ENCODE measurements at regions not wholly inside any gene's neighbourhood (a gene's known extent, or its start where the extent isn't known, plus 50 kb on each side); places are given as distances from the start of the nearest gene placed in this dataset.

- TF ChIP-seq ZNF16 (tag by site-specific recombination; IDR thresholded peaks at IDR 0.05; ENCODE audit: low read depth): no peak
- no peak for TF ChIP-seq ZNF639 (tag by site-specific recombination; IDR thresholded peaks at IDR 0.05)
- TF ChIP-seq ZBTB6 (tag by site-specific recombination; IDR thresholded peaks at IDR 0.05): no peak
- no peak for TF ChIP-seq SCRT1 (tag by site-specific recombination; IDR thresholded peaks at IDR 0.05; ENCODE audit: borderline replicate concordance)
- TF ChIP-seq ZNF146 (tag by site-specific recombination; IDR thresholded peaks at IDR 0.05): no peak
- TF ChIP-seq, protein P1, sequence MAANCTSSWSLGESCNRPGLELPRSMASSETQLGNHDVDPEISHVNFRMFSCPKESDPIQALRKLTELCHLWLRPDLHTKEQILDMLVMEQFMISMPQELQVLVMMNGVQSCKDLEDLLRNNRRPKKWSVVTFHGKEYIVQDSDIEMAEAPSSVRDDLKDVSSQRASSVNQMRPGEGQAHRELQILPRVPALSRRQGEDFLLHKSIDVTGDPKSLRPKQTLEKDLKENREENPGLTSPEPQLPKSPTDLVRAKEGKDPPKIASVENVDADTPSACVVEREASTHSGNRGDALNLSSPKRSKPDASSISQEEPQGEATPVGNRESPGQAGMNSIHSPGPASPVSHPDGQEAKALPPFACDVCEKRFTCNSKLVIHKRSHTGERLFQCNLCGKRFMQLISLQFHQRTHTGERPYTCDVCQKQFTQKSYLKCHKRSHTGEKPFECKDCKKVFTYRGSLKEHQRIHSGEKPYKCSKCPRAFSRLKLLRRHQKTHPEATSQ (tag by site-specific recombination; IDR thresholded peaks at IDR 0.05): no peak
- no peak for TF ChIP-seq REPIN1 (tag by site-specific recombination; IDR thresholded peaks at IDR 0.05; ENCODE audit: low read depth)
- TF ChIP-seq GLIS1 (tag by site-specific recombination; IDR thresholded peaks at IDR 0.05): no peak
- no peak for TF ChIP-seq ZFP3 (tag by site-specific recombination; IDR thresholded peaks at IDR 0.05; ENCODE audit: low read depth)
- no peak for TF ChIP-seq ZNF350 (tag by site-specific recombination; IDR thresholded peaks at IDR 0.05)
- no peak for TF ChIP-seq GLI2 (tag by site-specific recombination; IDR thresholded peaks at IDR 0.05; ENCODE audit: borderline replicate concordance, low read depth)
- no peak for TF ChIP-seq PRDM1 (tag by site-specific recombination; IDR thresholded peaks at IDR 0.05)
- no peak for TF ChIP-seq SP2 (tag by site-specific recombination; IDR thresholded peaks at IDR 0.05)
- TF ChIP-seq ZNF548 (tag by site-specific recombination; IDR thresholded peaks at IDR 0.05): no peak
- TF ChIP-seq ZFP69B (tag by site-specific recombination; IDR thresholded peaks at IDR 0.05): no peak
- TF ChIP-seq ZNF785 (tag by site-specific recombination; IDR thresholded peaks at IDR 0.05): no peak
- CTCF ChIA-PET: interaction anchor here (0.8 to 3.4 kb wide), 3 partner anchors 9 to 232 kb away, joined by 4 to 9 read pairs (median 4); no protein-coding TSS in a partner anchor
- POLR2A ChIA-PET: no interaction called here
- Histone ChIP-seq H3K9me3 (ENCODE audit: control insufficient read depth, insufficient read depth, low read depth, low read length) (no peaks in the 10 kb centered on the region), H3K27ac (ENCODE audit: extremely low read depth, low read depth, low read length) (no peak overlapping the region), H3K4me3 (ENCODE audit: low read depth, low read length) (no peak overlapping the region), H3K4me1 (ENCODE audit: control insufficient read depth, insufficient read depth, low read length) (no peaks in the 10 kb centered on the region), H3K36me3 (ENCODE audit: control insufficient read depth in 2 of 2, insufficient read depth in 1 of 2, low read length in 2 of 2) (no peaks in the 10 kb centered on the region)
These were observed 109.2 kb upstream of the SLC7A1 start for GRCh38 chr13:29704648-29705047.

DNA sequence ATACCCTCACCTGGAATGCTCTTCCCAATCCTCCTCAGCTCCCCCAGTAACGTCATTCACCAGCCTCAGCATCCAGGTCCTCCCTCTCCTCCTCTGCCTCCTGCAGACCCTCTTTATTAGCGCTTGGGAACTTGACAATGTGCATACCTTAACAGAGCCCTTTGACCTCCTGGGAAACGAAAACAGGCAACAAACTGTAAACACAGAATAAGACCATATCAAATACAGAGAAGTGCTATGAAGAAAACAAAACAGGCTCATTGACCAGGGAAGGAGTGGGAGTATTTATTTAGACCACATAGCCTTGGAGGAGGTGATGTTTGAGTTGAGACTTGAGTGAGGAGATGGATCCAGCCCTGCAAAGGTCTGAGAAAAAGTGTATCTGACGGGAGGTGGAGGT, 107.9 kb upstream of the SLC7A1 start:
- ChIA-PET CTCF (interaction anchor here (3.4 kb wide), 1 partner anchor 195 kb away, joined by 9 read pairs; no protein-coding TSS in a partner anchor), POLR2A (no interaction called here)
- TF ChIP-seq SP2 (tag by site-specific recombination; IDR thresholded peaks at IDR 0.05): no peak
- TF ChIP-seq ZNF157 (tag by site-specific recombination; IDR thresholded peaks at IDR 0.05): no peak
- no peak for TF ChIP-seq ZFP41 (tag by site-specific recombination; IDR thresholded peaks at IDR 0.05; ENCODE audit: borderline replicate concordance)
- no peak for TF ChIP-seq ZNF510 (tag by site-specific recombination; IDR thresholded peaks at IDR 0.05; ENCODE audit: insufficient replicate concordance)
- TF ChIP-seq ZNF202 (tag by site-specific recombination; IDR thresholded peaks at IDR 0.05; ENCODE audit: borderline replicate concordance): no peak
- TF ChIP-seq ZSCAN4 (tag by site-specific recombination; IDR thresholded peaks at IDR 0.05): no peak
- TF ChIP-seq ZNF426 (tag by site-specific recombination; IDR thresholded peaks at IDR 0.05): no peak
- TF ChIP-seq SCRT2 (tag by site-specific recombination; IDR thresholded peaks at IDR 0.05): no peak
- TF ChIP-seq HOXD13 (CRISPR knock-in tag; IDR thresholded peaks at IDR 0.05; ENCODE audit: borderline replicate concordance): no peak
- no peak for TF ChIP-seq EGR2 (tag by site-specific recombination; IDR thresholded peaks at IDR 0.05; ENCODE audit: low read depth)
- no peak for TF ChIP-seq ZNF791 (tag by site-specific recombination; IDR thresholded peaks at IDR 0.05)
- TF ChIP-seq ZNF121 (tag by site-specific recombination; IDR thresholded peaks at IDR 0.05): no peak
- TF ChIP-seq, protein P2, sequence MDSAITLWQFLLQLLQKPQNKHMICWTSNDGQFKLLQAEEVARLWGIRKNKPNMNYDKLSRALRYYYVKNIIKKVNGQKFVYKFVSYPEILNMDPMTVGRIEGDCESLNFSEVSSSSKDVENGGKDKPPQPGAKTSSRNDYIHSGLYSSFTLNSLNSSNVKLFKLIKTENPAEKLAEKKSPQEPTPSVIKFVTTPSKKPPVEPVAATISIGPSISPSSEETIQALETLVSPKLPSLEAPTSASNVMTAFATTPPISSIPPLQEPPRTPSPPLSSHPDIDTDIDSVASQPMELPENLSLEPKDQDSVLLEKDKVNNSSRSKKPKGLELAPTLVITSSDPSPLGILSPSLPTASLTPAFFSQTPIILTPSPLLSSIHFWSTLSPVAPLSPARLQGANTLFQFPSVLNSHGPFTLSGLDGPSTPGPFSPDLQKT (IDR thresholded peaks at IDR 0.05; ENCODE audit: borderline replicate concordance, low read depth, low read length): no peak
- Histone ChIP-seq H3K4me3 (ENCODE audit: low read depth, low read length) (no peak overlapping the region), H3K27ac (ENCODE audit: extremely low read depth, low read depth, low read length) (no peak overlapping the region), H3K36me3 (ENCODE audit: control insufficient read depth in 2 of 2, insufficient read depth in 1 of 2, low read length in 2 of 2) (no peaks in the 10 kb centered on the region), H3K9me3 (ENCODE audit: control insufficient read depth, insufficient read depth, low read depth, low read length) (no peaks in the 10 kb centered on the region), H3K4me1 (ENCODE audit: control insufficient read depth, insufficient read depth, low read length) (no peaks in the 10 kb centered on the region)

Measured in HEK293 (cell line).